ENCODE measurements at regions not wholly inside any gene's neighbourhood (a gene's known extent, or its start where the extent isn't known, plus 50 kb on each side); places are given as distances from the start of the nearest gene placed in this dataset.

DNA sequence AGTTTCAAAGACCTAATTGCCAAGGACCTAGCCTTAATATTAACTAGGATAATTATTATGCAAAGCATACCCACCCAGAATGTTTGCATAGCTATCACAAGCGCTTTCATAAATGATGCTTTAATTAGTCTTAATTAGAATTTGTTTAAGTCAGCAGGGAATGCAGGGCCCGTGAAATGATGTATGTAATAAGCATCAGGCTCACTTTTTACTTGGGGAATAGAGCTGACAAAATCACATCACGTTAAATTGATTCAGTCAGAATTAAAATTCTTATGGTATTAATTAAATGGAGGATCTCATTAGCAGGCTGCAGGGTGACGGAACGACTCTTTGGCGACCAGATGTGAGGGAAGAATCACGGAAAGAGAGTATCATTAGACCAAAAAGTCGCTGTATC lies 264.5 kb downstream of the GPD2 start:
- no peak overlapping the region for H3K4me2 ChIP-seq (ENCODE audit: extremely low read depth, insufficient read depth, low read length)
- no peaks in the 10 kb centered on the region for H3K79me2 ChIP-seq (ENCODE audit: control insufficient read depth, insufficient read depth, low read length)
- H3K4me3 ChIP-seq (replicated peaks in 1 of 4; ENCODE audit: control extremely low read depth in 1 of 4, insufficient read depth in 1 of 4, low read depth in 3 of 4, low read length in 4 of 4), result no peak overlapping the region
- H3K27ac ChIP-seq (ENCODE audit: insufficient read depth, low read length), result no peak overlapping the region
- H3K4me1 ChIP-seq (ENCODE audit: control insufficient read depth, extremely low read depth, insufficient read depth, low read length), result no peaks in the 10 kb centered on the region
- no peak for TF ChIP-seq EZH2 (IDR thresholded peaks at IDR 0.05; ENCODE audit: low read length, missing control alignments)
- TF ChIP-seq, protein P1, sequence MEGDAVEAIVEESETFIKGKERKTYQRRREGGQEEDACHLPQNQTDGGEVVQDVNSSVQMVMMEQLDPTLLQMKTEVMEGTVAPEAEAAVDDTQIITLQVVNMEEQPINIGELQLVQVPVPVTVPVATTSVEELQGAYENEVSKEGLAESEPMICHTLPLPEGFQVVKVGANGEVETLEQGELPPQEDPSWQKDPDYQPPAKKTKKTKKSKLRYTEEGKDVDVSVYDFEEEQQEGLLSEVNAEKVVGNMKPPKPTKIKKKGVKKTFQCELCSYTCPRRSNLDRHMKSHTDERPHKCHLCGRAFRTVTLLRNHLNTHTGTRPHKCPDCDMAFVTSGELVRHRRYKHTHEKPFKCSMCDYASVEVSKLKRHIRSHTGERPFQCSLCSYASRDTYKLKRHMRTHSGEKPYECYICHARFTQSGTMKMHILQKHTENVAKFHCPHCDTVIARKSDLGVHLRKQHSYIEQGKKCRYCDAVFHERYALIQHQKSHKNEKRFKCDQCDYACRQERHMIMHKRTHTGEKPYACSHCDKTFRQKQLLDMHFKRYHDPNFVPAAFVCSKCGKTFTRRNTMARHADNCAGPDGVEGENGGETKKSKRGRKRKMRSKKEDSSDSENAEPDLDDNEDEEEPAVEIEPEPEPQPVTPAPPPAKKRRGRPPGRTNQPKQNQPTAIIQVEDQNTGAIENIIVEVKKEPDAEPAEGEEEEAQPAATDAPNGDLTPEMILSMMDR (conservative IDR thresholded peaks at IDR 0.05 in 1 of 2, IDR thresholded peaks at IDR 0.05 in 1 of 2; ENCODE audit: low read depth in 1 of 2, low read length in 2 of 2), result no peak
- no peak overlapping the region for H2AFZ ChIP-seq (ENCODE audit: low read length)
- H3K9me3 ChIP-seq (ENCODE audit: control insufficient read depth, insufficient read depth, low read depth, low read length), result no peaks in the 10 kb centered on the region
- no peaks in the 10 kb centered on the region for H3K36me3 ChIP-seq (ENCODE audit: control insufficient read depth, insufficient read depth, low read length)
- DNase-seq (ENCODE audit: low read depth in 2 of 2), result no peak
- no peaks in the 10 kb centered on the region for H4K20me1 ChIP-seq (ENCODE audit: control insufficient read depth, extremely low read depth, insufficient read depth, low read length)
- H3K9ac ChIP-seq (ENCODE audit: insufficient read depth, low read length), result no peak overlapping the region
- H3K27me3 ChIP-seq (ENCODE audit: control insufficient read depth, insufficient read depth, low read length), result no peaks in the 10 kb centered on the region

- Histone ChIP-seq H3K36me3 (ENCODE audit: control insufficient read depth, insufficient read depth, low read length) (no peaks in the 10 kb centered on the region), H3K9me3 (ENCODE audit: control insufficient read depth, insufficient read depth, low read depth, low read length) (no peaks in the 10 kb centered on the region), H3K4me2 (ENCODE audit: extremely low read depth, insufficient read depth, low read length) (no peak overlapping the region), H3K4me1 (ENCODE audit: control insufficient read depth, extremely low read depth, insufficient read depth, low read length) (no peaks in the 10 kb centered on the region), H3K4me3 (replicated peaks in 1 of 4; ENCODE audit: control extremely low read depth in 1 of 4, insufficient read depth in 1 of 4, low read depth in 3 of 4, low read length in 4 of 4) (no peak overlapping the region), H3K79me2 (ENCODE audit: control insufficient read depth, insufficient read depth, low read length) (no peaks in the 10 kb centered on the region), H3K9ac (ENCODE audit: insufficient read depth, low read length) (no peak overlapping the region), H3K27ac (ENCODE audit: insufficient read depth, low read length) (no peak overlapping the region), H4K20me1 (ENCODE audit: control insufficient read depth, extremely low read depth, insufficient read depth, low read length) (no peaks in the 10 kb centered on the region), H2AFZ (ENCODE audit: low read length) (no peak overlapping the region), H3K27me3 (ENCODE audit: control insufficient read depth, insufficient read depth, low read length) (no peaks in the 10 kb centered on the region)
- no peak for DNase-seq (ENCODE audit: low read depth in 2 of 2)
- TF ChIP-seq, protein P1 (conservative IDR thresholded peaks at IDR 0.05 in 1 of 2, IDR thresholded peaks at IDR 0.05 in 1 of 2; ENCODE audit: low read depth in 1 of 2, low read length in 2 of 2), result no peak
- TF ChIP-seq EZH2 (IDR thresholded peaks at IDR 0.05; ENCODE audit: low read length, missing control alignments), result no peak
Measured at GRCh38 chr2:156702541-156702940, 266.4 kb downstream of the GPD2 start.

- H3K79me2 ChIP-seq (ENCODE audit: control insufficient read depth, insufficient read depth, low read length), result no peaks in the 10 kb centered on the region
- no peaks in the 10 kb centered on the region for H4K20me1 ChIP-seq (ENCODE audit: control insufficient read depth, extremely low read depth, insufficient read depth, low read length)
- H3K4me2 ChIP-seq (ENCODE audit: extremely low read depth, insufficient read depth, low read length), result no peak overlapping the region
- H3K9ac ChIP-seq (ENCODE audit: insufficient read depth, low read length), result no peak overlapping the region
- DNase-seq (ENCODE audit: low read depth in 2 of 2), result no peak
- no peak overlapping the region for H3K27ac ChIP-seq (ENCODE audit: insufficient read depth, low read length)
- H3K27me3 ChIP-seq (ENCODE audit: control insufficient read depth, insufficient read depth, low read length), result no peaks in the 10 kb centered on the region
- no peak for TF ChIP-seq EZH2 (IDR thresholded peaks at IDR 0.05; ENCODE audit: low read length, missing control alignments)
- TF ChIP-seq, protein P1 (conservative IDR thresholded peaks at IDR 0.05 in 1 of 2, IDR thresholded peaks at IDR 0.05 in 1 of 2; ENCODE audit: low read depth in 1 of 2, low read length in 2 of 2), result no peak
- no peaks in the 10 kb centered on the region for H3K36me3 ChIP-seq (ENCODE audit: control insufficient read depth, insufficient read depth, low read length)
- no peaks in the 10 kb centered on the region for H3K4me1 ChIP-seq (ENCODE audit: control insufficient read depth, extremely low read depth, insufficient read depth, low read length)
- no peaks in the 10 kb centered on the region for H3K9me3 ChIP-seq (ENCODE audit: control insufficient read depth, insufficient read depth, low read depth, low read length)
- no peak overlapping the region for H3K4me3 ChIP-seq (replicated peaks in 1 of 4; ENCODE audit: control extremely low read depth in 1 of 4, insufficient read depth in 1 of 4, low read depth in 3 of 4, low read length in 4 of 4)
- H2AFZ ChIP-seq (ENCODE audit: low read length), result no peak overlapping the region
Measured at GRCh38 chr2:156703642-156704041, 267.5 kb downstream of the GPD2 start.

Data from fibroblast of lung (primary cell).